ENCODE measurements at regions not wholly inside any gene's neighbourhood (a gene's known extent, or its start where the extent isn't known, plus 50 kb on each side); places are given as distances from the start of the nearest gene placed in this dataset.
"Not testable (repeated sequence)": the region's sequence is repeated elsewhere in the genome, so short reads cannot be mapped to it uniquely, and the experiment has no call there.

DNA sequence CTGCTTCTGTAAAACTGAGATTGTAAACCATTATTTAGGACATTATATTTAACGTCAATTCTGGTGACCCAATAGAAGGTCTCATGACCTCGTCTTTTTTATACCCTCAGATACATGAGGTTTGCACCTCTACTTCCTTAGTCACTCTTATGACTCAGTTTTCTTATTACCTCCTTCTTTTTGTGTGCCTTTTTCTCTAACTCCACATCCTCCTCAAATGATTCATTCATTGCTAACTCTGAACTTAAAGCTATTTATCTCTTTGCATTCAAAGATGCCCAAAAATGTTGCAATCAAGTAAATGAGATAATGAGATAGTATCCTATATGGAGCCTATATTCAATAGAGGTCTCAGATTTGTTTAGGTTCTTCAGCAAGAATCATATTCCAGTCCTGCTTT lies 121.0 kb upstream of the KYNU start:
- DNase-seq: no peak

DNA sequence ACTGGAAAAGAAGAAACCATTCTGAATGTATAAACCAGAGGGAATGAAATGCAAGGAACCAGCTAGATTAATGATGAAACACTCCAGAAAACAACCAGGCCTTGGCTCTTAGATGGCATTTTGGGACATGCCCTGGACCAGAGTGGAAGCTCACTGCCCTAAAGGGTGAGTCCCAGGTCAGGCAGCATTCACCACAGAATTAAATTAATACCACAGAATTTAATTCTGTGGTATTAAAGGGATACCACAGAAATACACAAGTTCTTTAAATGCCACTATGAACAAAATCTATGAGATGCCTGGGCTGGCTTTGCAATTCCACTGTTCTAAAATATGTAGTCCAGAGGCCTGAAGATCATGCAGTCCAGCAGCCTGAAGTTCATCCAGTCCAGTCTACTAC lies 122.3 kb upstream of the KYNU start:
- DNase-seq: no peak

DNA sequence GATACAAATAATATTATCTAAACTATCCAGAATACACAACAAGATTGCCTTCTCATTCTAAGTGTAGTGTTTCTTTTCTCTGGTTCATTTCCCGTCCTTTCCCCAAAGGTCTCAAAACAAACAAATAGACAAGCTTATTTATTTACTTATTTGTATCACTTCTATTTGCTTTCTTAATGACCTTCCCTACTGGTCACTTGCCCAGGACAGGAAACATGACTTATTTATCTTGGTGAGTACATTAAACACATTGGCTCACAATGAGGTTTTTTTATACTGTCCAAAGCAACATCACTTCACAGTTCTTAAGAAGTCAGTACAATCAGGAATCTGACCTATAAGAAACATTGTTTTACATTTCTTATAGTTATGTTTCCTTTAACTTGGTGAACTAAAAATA lies 123.3 kb upstream of the KYNU start:
- DNase-seq: no peak

DNA sequence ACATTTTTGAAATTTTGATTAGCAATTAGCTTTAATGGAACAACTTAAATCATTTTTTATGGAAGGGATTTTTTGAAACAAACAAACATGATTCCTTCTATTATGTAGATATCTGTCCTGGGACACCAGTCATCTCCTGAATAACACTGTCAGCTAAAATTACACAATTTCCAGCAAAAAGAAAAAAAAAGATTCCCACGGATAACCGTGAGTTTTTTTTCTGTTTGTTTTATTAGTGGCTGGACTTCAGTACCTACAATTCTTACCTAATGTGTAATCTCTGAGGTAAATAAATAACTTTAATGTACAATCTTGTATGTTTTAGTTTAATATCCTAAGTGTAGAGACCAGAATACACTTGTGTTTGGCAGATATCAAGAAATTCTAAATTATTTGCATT lies 126.6 kb upstream of the KYNU start:
- DNase-seq: no peak

DNA sequence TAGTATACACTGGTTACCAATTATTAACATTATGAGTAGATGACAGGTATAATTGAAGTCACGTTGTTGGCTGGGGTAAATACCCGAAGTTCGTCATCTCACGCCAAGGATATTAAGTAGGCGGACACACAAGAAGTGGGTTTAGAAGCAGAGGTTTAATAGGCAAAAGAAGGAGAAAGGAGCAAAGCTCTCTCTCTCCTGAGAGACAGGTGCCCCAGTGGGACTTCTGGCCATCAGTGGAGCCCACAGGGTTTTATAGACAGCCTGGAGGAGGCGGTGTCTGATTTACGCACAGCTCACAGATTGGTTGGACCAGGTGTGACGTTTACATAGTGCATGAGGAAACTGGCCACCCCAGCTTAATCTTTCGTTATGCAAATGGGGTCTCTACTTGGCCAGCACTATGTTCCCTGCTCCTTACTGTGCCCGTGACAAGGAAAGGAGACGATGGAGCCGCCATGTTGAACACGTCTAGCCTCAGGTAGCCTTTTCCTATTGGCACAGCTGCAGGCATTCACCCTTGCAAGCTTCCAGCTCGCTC lies 128.8 kb upstream of the KYNU start:
- no peak for DNase-seq

DNA sequence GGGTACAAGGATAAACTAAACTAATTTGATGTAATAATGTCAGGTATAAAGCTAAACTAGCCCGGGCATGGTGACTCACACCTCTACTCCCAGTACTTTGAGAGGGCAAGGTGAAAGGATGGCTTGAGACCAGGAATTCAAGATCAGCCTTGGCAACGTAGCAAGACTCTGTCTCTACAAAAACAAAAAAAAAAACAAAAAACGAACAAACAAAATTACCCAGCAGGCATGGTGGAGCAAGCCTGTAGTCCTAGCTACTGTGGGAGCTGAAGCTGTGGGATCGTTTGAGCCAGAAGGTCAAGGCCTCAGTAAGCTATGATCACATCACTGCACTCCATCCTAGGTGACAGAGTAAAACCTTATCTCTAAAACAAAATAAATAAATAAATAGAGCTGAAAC lies 131.8 kb upstream of the KYNU start:
- no peak for DNase-seq

DNA sequence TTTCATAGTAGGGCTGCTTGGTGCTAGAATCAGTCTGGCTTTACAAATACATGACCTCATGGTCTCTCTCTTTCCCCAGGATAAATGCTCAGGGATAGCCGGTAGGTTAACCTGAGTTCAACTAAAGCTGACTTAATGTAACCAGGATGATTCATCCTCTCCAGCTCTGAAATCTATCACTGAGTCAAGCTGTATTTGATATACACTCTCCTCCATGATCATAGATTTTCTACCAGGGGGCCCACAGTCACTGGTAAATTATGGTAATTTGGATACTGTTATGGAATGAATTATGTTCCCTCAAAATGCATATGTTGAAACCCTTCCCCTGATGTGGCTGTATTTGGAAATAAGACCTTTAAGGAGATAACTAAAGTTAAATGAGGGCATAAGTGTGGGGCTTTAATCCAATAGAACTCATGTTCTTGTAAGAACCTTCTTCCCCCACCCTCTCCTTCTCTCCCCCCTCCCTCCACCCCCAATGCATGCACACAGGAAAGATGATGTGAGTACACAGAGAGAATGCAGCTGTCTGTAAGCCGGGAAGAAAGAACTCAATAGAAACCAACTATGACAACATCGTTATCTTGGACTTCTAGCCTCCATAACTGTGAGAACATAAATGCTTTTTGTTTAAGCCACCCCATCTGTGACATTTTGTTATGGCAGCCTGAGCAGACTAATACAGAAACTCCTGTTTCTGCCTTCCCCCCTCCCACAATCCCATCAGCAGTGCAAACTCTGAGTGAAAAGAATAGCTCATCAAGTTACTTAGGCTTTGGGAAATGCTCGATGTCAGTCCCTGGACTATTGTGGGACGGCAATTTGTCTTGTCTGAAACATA lies 134.9 kb upstream of the KYNU start:
- no peak for DNase-seq

DNA sequence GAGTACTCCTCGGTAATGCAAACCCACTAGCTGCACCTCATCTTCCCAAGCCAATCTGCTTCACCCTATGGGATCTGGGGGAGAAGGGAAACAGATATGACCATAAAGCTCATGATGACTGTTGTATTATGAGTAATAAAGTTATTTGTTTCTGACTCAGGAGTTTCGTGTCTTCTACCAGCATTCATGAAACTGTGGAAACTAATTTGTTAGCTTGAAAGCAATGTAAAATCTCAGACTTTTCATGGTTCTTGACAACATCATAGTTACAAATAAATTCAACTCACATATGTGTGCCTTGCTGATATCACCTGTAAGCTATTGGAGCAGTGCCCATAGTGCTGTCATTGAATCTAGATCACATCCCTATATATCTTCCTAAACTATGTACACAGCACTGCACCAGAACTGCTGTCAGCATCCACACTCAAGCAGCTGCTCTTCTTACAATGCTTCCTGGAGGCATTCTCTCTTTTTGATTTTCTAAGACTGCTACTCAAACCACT lies 135.6 kb upstream of the KYNU start:
- DNase-seq: no peak

DNA sequence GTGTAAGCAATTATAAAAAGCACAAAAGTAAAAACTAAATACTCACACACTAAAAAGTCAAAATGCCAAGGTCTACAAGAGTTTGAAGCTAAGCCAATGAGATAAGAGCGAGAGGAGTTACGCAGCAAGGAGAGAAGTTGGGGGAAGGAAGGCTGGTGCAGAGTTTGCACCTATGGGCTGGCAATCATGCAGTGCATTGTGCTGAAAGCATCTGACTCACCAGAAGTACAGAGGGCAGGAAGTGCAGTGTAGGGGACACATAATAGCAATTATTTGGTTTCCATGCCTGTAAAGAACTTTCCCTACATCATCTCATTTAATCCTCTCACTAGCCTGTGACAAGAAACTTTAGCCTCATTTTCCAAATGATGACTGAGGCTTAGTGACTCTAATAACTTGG lies 142.7 kb upstream of the KYNU start:
- DNase-seq: no peak

DNA sequence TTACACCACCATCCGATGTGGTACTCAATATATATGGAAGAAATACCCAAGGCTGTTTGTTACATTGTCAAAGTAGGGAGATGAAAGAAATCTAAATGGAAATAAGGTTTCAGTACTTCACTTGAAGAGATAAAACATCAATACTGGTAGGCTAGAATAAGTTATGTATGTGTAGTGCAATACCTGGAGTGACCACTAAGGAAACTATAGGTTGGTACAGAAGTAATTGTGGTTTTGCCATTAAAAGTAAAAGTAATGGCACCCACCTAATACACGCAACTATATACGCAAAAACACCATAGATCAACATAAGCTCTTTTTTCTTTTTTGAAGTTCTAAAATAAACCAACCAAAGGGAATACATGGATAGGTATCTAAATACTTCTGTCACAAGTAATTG lies 143.2 kb upstream of the KYNU start:
- no peak for DNase-seq

DNA sequence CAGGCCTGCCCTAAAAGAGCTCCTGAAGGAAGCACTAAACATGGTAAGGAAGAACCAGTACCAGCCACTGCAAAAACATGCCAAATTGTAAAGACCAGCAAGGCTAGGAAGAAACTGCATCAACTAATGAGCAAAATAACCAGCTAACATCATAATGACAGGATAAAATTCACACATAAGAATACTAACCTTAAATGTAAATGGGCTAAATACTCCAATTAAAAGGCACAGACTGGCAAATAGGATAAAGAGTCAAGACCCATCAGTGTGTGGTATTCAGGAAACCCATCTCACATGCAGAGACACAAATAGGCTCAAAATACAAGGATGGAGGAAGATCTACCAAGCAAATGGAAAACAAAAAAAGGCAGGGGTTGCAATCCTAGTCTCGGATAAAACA lies 147.7 kb upstream of the KYNU start:
- not testable (repeated sequence) for DNase-seq

DNA sequence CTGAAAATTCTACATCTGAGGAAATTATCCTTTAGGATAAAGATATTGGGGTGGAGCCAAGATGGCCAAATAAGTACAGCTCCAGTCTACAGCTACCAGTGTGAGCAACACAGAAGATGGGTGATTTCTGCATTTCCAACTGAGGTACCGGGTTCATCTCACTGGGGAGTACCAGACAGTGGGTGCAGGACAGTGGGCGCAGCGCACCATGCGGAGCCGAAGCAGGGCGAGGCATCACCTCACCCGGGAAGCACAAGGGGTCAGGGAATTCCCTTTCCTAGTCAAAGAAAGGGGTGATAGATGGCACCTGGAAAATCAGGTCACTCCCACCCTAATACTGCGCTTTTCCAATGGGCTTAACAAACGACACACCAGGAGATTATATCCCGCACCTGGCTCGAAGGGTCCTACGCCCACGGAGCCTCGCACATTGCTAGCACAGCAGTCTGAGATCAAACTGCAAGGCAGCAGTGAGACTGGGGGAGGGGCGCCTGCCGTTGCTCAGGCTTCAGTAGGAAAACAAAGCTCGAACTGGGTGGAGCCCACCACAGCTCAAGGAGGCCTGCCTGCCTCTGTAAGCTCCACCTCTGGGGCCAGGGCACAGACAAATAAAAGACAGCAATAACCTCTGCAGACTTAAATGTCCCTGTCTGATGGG lies 149.5 kb upstream of the KYNU start:
- not testable (repeated sequence) for DNase-seq

DNA sequence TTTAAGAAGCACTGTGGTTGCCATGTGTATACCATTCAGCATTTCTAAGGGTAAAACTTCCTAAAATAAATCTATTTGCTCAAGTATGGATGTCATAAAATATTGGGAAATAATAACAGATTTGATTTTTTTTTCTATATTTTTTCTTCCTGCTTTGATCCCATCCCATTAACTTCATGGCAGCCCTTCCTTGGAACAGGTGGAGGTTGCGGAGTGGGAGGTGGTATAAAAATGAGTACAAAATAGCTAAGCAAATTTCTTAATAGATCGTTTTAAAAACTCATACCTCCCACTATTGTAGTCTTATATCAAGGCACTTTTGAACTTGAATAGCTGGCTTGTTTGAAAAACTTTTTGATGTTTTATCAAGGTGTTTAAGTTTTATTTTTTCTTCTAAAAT lies 152.1 kb upstream of the KYNU start:
- DNase-seq: no peak

DNA sequence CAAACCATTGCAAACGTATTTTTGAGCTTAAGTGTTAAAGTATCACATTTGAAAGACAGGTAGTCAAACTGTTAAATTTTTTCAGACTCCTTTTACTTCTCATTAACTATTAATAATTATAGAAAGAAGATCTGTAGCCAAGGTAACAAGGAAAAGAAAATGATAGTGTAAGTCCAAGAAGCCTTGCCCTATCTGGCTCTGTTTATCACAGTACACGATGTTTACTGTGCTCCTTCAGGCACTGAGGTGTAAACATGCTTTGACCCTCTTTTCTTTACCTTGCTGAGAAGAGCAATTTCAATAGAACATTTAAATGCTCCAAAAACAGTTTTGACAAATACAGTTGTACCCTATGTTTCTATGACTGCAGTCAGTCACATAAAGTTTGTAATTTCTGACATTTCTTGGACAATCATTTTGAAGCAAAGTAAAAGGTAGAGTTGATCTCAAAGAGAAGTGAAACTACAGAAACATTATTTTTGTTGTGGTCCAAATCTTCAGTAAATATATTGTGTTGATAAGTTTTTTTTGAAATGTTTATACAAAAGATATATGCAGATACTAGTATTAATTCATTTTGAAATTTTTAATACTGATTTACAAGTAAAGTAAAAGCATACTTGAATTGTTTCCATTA lies 152.6 kb upstream of the KYNU start:
- no peak for DNase-seq

DNA sequence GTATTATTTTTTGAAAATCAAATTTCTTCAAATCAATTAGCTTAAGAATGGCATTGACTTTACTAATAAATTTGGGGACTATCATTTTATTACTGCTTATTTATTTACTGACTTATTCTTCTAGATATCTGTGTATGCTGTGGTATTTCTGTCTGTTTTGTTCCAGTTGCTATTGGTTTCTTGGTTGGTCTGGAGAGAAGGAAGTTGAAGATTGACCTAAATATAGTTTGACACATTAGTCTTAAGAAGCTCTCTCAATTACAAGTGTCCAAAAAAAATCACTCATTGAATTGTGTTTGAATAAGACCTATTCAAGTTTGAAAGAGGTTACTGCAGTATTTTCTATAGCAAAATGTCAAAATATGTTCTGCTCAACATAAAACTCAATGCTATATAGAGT lies 153.3 kb upstream of the KYNU start:
- no peak for DNase-seq

DNA sequence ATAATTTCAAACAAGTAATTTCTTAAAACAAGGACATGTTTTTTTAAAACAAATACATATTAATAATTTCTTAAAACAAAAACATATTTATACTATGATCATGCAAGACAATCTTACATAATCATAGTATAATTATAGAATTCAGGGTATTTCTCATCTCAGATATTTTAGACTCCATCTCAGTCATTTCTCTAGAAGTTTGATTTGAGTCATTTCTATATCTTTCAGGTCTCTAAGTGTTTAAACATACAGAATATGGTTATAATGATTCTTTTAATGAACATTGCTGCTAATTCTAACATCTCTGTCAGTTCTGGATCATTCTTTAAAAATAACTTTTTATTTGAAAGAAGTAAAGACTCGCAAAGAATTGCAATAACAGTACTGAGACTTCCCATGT lies 154.2 kb upstream of the KYNU start:
- DNase-seq: no peak

DNA sequence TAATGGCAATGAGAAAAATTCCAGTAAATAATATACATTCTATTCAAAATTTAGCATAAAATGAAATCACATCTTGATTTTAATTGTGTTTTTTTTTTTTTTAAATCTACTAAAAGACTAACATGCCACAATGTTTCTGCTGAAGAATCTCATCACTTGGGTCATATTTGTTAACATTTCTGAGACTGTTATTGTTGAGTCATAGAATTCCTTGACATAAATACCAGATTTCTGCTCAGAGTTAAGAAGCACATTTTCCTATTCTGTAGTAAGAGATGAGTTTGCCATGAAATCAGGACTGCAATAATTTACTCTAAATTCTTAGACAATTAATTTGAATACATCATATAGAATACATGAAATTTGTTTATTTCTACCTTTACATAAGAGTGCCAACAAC lies 154.9 kb upstream of the KYNU start:
- DNase-seq: no peak

DNA sequence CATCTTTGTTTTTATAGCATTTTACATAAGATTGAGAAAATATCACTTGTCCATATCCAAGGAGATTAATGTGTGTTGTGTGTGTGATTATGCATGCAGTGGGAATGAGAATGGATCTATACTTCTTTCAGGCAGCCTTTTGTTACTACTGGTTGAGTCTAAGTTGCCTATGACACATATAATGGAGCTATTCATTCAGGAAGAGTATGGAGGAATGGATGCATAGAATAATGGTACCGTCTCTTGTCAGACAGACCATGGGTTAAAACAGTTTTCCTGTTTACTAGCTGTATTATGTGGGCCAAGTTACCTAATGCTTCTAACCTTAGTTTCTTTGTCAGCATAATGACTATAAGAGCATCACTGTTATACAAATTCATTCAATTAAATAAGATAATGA lies 155.4 kb upstream of the KYNU start:
- no peak for DNase-seq

DNA sequence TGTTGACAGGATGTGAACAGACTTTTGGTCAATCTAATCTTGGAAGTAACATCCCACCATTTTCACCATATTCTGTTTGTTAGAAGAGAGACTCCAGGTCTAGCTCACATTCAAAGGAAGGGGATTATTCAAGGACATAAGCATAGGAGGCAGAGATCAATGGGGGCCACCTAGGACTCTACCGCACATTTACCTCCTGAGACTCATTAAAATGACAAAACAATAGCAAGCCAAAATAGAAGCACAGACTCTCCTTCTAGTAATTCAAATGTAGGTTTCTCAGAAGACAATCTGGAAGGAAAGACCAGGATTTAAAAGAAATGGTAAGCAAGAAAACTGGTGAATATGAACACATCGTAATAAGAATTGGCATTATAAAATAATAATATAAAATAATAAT lies 156.4 kb upstream of the KYNU start:
- DNase-seq: no peak

DNA sequence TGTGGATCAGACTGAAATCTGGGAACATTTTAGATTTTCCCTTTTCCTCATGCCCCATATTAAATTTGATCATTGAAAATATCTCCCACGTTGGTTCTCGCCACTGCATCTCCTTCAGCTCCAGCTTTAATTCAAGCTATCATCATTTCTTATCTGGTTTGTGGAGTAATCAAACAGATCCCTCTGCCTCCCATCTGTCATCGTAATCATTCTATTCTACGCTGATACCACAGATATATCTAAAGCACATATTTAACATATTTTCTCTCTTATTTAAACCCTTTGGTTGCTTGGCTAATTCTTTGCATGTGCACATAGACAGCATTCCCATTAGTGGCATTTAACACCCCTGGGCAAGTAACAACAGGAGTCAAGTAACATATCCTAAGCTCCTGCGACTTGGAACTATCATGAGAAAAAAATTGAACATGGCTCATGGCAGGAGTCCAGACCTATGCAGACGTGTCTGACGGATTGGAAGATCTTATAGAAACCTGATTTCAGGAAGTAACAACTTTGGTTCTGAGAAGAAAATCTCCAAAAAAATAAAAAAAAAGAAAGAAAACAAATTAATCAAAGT lies 158.8 kb upstream of the KYNU start:
- no peak for DNase-seq

DNA sequence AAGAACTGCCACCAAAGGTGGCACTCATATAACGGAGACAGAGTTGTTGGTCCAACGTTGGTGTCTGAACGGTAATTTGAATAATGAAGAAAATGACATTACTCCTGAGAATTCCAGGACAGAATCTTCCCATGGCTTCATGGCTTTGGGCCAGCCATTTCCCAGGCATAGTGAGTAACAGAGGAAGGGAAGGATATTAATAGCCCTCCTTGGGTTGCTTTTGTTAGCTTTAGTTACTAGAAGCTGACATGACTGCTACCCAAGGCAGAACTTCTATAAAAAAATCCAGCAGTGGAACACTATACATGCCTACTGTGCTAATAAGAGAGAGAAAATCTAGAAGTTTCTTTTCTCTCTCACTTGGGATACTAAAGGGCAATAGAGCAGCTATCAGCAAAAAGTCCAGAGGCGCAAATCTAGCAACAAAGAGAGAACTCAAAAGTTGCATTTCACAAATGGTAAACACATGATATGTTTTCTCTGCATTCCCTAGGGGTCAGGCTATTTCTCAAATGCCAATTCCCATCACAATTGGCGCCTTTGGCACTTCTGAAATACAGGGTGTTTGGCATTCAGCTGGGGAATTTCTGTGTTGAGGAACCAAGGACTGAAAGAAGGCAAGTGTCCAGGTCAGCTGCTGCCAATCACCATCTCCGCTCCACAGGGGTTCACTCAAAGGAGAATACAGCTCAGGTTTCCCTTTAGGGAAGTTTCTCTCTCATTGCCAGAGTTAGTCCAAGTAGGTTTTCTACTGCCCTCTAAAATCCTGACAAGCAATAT lies 160.8 kb upstream of the KYNU start:
- no peak for DNase-seq

DNA sequence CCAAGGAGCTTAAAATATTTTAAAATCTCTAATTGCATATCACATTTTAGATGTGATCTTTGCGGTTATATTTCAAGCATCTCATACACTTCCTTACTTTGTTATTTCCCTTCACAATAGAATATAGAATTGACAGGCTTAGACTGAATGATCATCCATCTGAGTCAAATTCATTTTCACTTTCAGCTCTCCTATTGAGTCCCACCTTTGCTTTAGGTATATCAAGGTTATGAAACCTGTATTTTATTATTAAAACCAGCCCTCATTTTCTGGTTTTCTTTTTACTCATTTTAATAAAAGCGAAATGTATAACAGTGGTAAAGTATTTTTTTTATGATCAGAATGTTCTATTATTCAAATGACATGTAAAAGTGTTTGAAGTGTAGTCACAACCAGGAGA lies 162.9 kb upstream of the KYNU start:
- DNase-seq: no peak

DNA sequence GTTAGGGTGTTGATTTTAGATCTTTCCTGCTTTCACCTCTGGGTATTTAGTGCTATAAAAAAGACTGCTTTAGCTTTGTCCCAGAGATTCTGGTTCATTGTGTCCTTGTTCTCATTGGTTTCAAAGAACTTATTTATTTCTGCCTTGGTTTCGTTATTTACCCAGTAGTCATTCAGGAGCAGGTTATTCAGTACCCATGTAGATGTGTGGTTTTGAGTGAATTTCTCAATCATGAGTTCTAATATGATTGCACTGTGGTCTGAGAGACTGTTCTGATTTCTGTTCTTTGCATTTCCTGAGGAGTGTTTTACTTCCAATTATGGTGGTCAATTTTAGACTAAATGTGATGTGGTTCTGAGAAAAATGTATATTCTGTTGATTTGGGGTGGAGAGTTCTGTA lies 167.1 kb upstream of the KYNU start:
- DNase-seq: no peak

Measured in NCI-H1105 treated with DMSO at 0.1 percent for 48 hours (cell line).